ENCODE measurements at regions not wholly inside any gene's neighbourhood (a gene's known extent, or its start where the extent isn't known, plus 50 kb on each side); places are given as distances from the start of the nearest gene placed in this dataset.

GRCh38 chr5:2806176-2806575, 54.7 kb upstream of the IRX2 start:
- TF ChIP-seq CTCF (conservative IDR thresholded peaks at IDR 0.05; ENCODE audit: low read length) (no peak), EZH2phosphoT487 (IDR thresholded peaks at IDR 0.05; ENCODE audit: borderline replicate concordance) (no peak)

All from Loucy (cell line).